HTR-8/SVneo (cell line): ENCODE measurements at regions not wholly inside any gene's neighbourhood (a gene's known extent, or its start where the extent isn't known, plus 50 kb on each side); places are given as distances from the start of the nearest gene placed in this dataset.

ENCODE experiments used
- DNase-seq: peaks from one replicate; pipeline ENCODE4 v3.0.0; 2011; ENCODE audit warnings: low spot score, mixed read lengths; ENCODE audit not compliant: insufficient read length
- FAIRE-seq: peaks from 2 replicates; lab custom pipeline; 2011; peaks lifted over from hg19 to GRCh38; lab: Jason Lieb, UNC

DNA sequence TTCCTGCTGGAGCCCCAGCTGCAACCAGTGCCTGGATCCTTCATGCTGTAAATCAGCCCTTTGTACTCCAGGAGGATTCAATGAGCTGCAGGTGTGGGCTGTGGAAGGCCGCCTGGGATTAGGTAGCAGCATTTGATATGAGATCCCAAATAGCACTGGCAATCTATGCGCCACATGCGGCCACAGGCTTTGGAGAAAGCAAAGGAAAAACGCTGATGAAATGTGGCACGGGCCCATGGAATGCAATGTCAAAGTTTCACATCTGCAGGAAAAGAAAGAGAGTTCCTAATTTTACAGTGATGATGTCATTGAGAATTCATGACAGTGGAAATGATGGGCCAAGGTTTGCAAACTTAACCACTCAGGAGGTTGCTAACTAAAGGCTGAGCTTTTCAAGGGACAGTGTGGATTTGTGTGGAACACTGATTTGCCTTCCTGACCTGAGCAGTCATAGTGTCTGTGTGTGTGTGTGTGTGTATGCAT, 216.4 kb upstream of the OSR1 start:
- peak; percentile 51 for FAIRE-seq

DNA sequence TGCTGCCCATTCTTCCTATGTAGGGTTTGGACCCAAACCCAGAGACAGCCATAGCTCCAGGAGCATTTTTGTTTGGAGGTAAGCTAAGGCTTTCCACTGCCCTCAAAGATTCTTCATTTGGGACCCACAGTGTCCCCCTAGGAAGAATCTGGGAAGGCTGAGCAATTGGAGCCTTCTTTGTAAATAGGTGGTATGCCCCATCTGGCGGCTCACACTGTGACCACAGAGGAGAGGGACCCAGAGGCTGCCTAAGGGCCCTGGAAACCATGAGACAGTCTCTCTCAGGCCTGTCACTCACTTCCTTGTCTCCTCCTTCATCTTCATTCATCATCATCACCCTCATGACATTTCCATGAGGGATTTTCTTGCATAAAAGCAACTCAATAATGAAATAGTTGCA, 215.4 kb upstream of the OSR1 start:
- no peak for FAIRE-seq
- DNase-seq: no peak

More for the DNA sequence above, 216.4 kb upstream of the OSR1 start:
- DNase-seq: peak; percentile 19

DNA sequence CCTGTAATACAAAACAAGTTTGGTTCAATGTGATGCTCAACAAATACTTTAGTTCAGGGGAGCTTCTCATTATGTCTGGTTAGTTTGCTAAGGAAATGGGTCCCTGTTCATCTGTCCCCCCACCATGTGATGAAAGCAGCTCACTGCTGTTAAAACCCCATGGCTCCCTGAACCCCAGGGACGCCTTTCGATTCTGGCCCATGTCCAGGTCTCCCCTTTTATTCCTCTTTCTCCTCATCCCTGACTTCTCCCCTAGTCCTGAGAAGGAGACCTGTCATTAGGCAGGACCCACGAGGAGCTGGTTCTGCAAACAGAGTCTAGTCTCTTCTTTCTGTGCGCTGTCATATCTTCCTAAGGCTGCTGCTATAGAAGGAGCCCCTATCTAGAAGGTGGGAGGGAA, 213.3 kb upstream of the OSR1 start:
- FAIRE-seq: no peak
- no peak for DNase-seq

GRCh38 chr2:19569300-19569791, 210.9 kb upstream of the OSR1 start:
- DNase-seq (no peak), FAIRE-seq (no peak)

- FAIRE-seq (no peak), DNase-seq (no peak)
Observed at GRCh38 chr2:19568809-19569208, 210.4 kb upstream of the OSR1 start.

GRCh38 chr2:19560785-19561184, 202.4 kb upstream of the OSR1 start:
- FAIRE-seq: no peak

DNA sequence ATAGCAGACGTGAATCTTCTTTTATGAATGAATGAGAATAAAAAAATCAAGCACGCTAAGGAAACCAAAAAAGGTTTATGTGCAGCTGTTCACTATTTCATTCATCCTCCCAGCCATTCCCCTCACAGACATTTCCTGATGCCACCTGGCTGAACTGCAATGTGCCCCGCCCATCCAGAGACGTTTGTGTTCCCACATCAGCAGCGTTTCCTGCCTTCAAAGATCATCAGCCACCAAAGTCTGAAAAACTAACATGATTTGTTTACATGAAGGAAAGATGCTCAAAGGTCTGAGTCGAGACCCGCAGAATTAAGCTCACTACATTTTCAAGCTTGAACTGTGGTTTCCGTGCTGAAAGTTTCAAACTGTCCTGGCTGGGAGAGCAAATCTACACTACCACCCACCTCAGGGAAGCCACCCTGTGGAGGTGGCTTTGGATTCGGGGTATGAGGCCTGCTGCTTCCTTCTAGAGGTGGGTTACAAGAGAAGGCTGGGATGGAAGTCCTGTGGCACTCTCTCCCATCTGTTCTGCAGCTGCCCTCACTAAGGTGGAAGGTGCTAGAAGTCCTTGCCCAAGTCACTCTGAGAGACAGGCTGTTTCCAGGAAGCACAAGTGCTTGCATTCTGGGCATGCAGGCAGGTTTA, 201.3 kb upstream of the OSR1 start:
- peak; percentile 13 for FAIRE-seq
- no peak for DNase-seq

More at GRCh38 chr2:19560785-19561184, 202.4 kb upstream of the OSR1 start:
- no peak for DNase-seq

- FAIRE-seq: no peak
- DNase-seq: no peak
Observed at GRCh38 chr2:19556648-19557047, 198.2 kb upstream of the OSR1 start.

DNA sequence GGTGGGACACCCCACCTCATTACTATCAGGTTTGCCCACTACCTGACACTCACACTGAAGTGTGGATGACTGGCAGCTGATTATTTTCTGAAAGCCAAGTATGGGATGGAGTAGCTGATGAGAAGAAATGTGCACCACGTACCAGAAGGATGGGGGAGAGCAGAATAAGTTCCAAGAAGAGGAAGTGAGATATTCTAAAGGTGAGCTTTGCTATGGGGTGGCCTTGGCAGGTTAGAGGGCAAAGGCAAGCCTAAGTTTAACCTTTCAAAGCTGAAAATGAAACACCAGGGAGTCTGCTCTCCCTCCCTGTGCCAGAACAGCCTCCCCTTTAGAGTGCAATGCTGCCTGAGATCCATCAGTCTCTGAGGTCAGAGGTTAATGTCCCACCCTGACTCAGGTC, 196.1 kb upstream of the OSR1 start:
- no peak for DNase-seq
- no peak for FAIRE-seq

DNA sequence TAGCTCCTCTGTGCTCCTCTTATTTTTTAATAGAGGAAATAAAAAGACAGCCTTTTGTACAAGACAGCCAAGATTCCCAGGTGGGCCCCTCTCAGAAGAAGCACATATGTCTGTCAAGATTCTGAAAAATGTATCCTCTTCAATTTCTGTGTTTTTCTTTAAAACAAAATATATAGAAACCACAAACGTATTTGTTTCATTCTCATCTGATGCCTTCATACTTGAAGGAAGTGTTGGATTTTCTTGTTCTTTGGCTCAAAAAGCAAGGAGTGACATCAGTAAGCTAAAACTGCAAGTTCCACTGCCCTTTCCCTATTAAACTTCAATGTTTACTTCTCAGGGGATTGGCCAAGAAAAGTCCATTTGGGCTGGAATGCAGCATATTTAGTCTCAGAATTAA, 193.8 kb upstream of the OSR1 start:
- FAIRE-seq (no peak), DNase-seq (no peak)

DNA sequence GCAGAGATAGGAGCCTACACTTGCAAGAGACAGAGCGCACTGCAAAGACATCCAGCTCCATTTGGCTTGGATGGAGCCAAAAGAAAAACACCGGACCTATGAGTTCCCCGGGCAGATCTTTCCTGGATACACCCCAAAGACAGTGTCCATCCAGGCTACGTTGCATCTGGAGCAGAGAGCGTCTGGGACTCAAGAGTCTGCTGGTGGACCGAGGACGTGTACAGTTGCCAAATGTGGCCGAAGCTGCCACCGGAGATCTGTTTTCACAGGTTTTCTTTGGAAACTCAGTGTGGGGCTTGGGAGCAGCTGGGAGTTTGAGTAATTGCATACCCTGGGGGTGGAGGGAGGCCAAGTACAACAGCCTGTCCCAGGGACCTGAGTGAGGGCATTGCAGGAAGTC, 192.3 kb upstream of the OSR1 start:
- no peak for DNase-seq
- no peak for FAIRE-seq

GRCh38 chr2:19549821-19550220, 191.4 kb upstream of the OSR1 start:
- DNase-seq (no peak), FAIRE-seq (no peak)

DNA sequence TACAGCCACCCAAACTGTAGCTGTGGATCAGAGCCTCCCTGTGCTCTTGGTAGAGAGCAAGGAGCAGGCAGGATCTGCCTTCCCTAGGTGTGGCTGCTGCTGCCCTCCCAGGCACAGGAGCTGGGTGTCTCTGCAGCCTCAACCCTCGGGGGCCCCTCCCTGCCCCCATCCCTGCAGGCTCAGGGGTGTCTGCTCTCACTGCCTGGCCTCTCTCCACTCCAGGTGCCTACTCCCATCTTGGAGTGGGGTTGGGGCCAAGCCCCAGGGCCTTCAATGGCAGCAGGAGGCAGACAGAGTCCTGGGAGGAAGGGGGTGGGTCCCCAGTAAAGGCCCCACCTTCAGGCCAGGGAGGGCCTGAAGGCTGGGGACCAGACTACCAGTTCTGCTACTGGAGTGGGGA, 189.7 kb upstream of the OSR1 start:
- no peak for FAIRE-seq

DNA sequence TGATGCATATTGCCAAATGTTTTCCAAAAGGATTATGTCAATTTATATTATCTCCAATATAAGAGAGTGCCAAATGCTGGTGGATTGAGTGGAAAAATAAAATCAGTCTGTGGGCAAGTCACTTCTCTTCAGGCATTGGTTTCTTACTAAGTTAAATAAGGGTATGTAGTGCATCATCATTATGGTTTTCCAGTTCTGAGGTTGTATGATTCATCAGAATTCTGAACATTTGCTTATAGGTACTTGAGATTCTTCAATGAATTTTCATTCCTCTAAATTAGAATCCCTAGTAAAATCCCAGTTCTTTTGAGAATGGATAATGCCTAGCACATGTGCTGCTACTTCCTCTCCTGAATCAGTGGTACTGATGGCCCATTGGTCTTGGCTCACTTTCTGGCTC, 188.9 kb upstream of the OSR1 start:
- no peak for DNase-seq
- no peak for FAIRE-seq

More for the DNA sequence above, 189.7 kb upstream of the OSR1 start:
- DNase-seq: no peak

- DNase-seq (no peak), FAIRE-seq (no peak)
Observed at GRCh38 chr2:19545507-19545906, 187.1 kb upstream of the OSR1 start.

- no peak for FAIRE-seq
Observed at GRCh38 chr2:19543663-19544383, 185.4 kb upstream of the OSR1 start.

GRCh38 chr2:19542796-19543662, 184.6 kb upstream of the OSR1 start:
- no peak for DNase-seq
- FAIRE-seq: peak; percentile 83

More at GRCh38 chr2:19543663-19544383, 185.4 kb upstream of the OSR1 start:
- DNase-seq: no peak

DNA sequence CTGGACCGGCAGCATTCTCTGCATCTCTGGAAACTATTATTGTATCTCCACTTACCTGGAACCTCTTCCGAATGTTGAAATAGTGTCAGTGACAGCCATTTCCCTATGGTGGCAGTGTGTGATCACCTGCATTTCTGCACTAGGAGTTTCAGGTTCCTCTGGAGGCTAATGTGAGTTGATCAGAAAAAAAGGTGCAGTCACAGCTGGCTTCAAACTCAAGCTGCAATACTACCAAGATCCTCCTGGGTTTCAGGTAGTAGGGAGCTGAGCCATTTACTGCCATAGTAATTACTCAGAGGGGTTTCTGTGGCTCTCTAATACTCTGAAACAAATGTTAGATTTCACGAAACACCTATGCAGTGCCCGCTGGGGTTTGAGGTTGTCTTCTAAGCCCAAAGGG, 183.5 kb upstream of the OSR1 start:
- DNase-seq (no peak), FAIRE-seq (no peak)

- peak; percentile 60 for FAIRE-seq
- peak; percentile 59 for DNase-seq
Observed at GRCh38 chr2:19540739-19541525, 182.5 kb upstream of the OSR1 start.
